Heart left ventricle (tissue), 16 donors: ENCODE measurements at regions not wholly inside any gene's neighbourhood (a gene's known extent, or its start where the extent isn't known, plus 50 kb on each side); places are given as distances from the start of the nearest gene placed in this dataset.
"Not testable (repeated sequence)": the region's sequence is repeated elsewhere in the genome, so short reads cannot be mapped to it uniquely, and the experiment has no call there.

Experiments
- ATAC-seq, 4 donors: fragments of 200-7000 bp; cut with Tn5 transposase; one replicate each; pipeline ENCODE4 v1.9.1; 2020 to 2022; ENCODE audit warnings: moderate library complexity in 4 of 4, mild to moderate bottlenecking in 3 of 4, moderate number of reproducible peaks in 1 of 4
- DNase-seq, 5 donors: peaks; one replicate each; pipeline ENCODE4 v3.0.0-alpha.2; 2020
- H3K27ac ChIP-seq, 12 donors: fragments of 200-600 bp; sonication (generic) in 4 of 12; one replicate each; pipeline versions ENCODE4 v1.5.0 to v1.8.0; 2016 to 2022; ENCODE audit warnings: mild to moderate bottlenecking in 2 of 12
- H3K27me3 ChIP-seq, 9 donors: fragments of 200-600 bp; sonication (generic) in 2 of 9; one replicate each; pipeline versions ENCODE4 v1.5.1 to v1.8.0; 2016 to 2022; ENCODE audit warnings: mild to moderate bottlenecking in 3 of 9
- H3K36me3 ChIP-seq, 9 donors: fragments of 200-600 bp; sonication (generic) in 2 of 9; one replicate each; pipeline versions ENCODE4 v1.5.0 to v1.8.0; 2018 to 2022; ENCODE audit warnings: mild to moderate bottlenecking in 2 of 9
- H3K4me1 ChIP-seq, 12 donors: fragments of 200-600 bp; sonication (generic) in 4 of 12; one replicate each; pipeline versions ENCODE4 v1.5.0 to v1.8.0; 2016 to 2022; ENCODE audit warnings: mild to moderate bottlenecking in 3 of 12
- H3K4me3 ChIP-seq, 12 donors: fragments of 200-600 bp; sonication (generic) in 4 of 12; one replicate each; pipeline versions ENCODE4 v1.5.0 to v1.8.0; 2017 to 2022; ENCODE audit warnings: mild to moderate bottlenecking in 9 of 12, moderate library complexity in 4 of 12
- H3K9me3 ChIP-seq, 12 donors: fragments of 200-600 bp; sonication (generic) in 4 of 12; one replicate each; pipeline versions ENCODE4 v1.5.0 to v1.8.0; 2016 to 2022; ENCODE audit warnings: mild to moderate bottlenecking in 1 of 12
- CTCF ChIP-seq, 12 donors: fragments of 200-600 bp; sonication (generic) in 4 of 12; IDR thresholded peaks; one replicate each; pipeline versions ENCODE4 v1.5.0 to v1.8.0; 2018 to 2022; ENCODE audit warnings: antibody characterized with exemption in 12 of 12, mild to moderate bottlenecking in 5 of 12
- POLR2A ChIP-seq, 2 donors: fragments of 450-650 bp; IDR thresholded peaks; one replicate each; pipeline ENCODE4 v1.6.1; 2017; ENCODE audit warnings: antibody characterized with exemption in 2 of 2, mild to moderate bottlenecking in 2 of 2, moderate library complexity in 2 of 2
- WGBS, 4 donors: extraction: QIAGEN DNeasy Blood & Tissue Kit in 2 of 4; methylation state at CpG; one replicate each; pipeline versions ENCODE4 v1.1.5 to v1.1.7; 2013 to 2018; 5-methylcytosine and 5-hydroxymethylcytosine counted together
- intact Hi-C, 10 donors: fragments of 100-400 bp; cut with DNase I; formaldehyde crosslinking; loops; one replicate each; pipeline versions ENCODE4 v1.11.1 to v1.14.2; 2022
- donor health status: ischemic (EF 13 %, LVEDD 7.1; RV severe dilation, severe dysfunction).
- donor health status: healthy with polysubstance abuse.
- donor health status: DM: no; HTN: yes; CAD: no.
- donor health status: DM: no; HTN: no; CAD: no.
- donor health status: ischemic (EF 25% LVEDD 6.9; RV normal size, moderate dysfunction).
- donor health status: ischemic (EF 25% LVEDD 5.7; RV mildly dilated, moderate dysfunction).
- donor health status: healthy.
- donor health status: DM: yes; HTN: yes; CAD: no.
- donor health status: ischemic (EF 35%, LVEDD 5.7; RV mildly dilated, moderate dysfunction).
- donor health status: nonischemic (EF 11% LVEDD 7.7; RV severe dilation, severe dysfunction).
- donor health status: DM: yes; HTN: yes; CAD: no.
- donor health status: PGD.
- donor health status: ischemic (EF 29% LVEDD 5.4; RV normal size, mild dysfunction).
- donor health status: nonischemic (EF 23%, LVEDD 6.1; RV moderate dilation, normal function).

GRCh38 chr16:52920331-52920730 lies 132.4 kb downstream of the CHD9NB start:
- Histone ChIP-seq H3K4me1 (no peaks in the 10 kb centered on the region), H3K36me3 (no peaks in the 10 kb centered on the region), H3K27me3 (no peaks in the 10 kb centered on the region), H3K4me3 (no peak overlapping the region), H3K9me3 (no peaks in the 10 kb centered on the region), H3K27ac (no peak overlapping the region)
- 68 to 90% (median 77%) methylated on average over 5 of the region's 5 CpGs for WGBS, 4 donors
- TF ChIP-seq CTCF (IDR thresholded peaks at IDR 0.05): no peak
- TF ChIP-seq POLR2A (IDR thresholded peaks at IDR 0.05): no peak
- no peak for ATAC-seq
- intact Hi-C loops: no loop called here
- DNase-seq: no peak

- H3K4me3 ChIP-seq: no peak overlapping the region
- no peaks in the 10 kb centered on the region for H3K9me3 ChIP-seq
- TF ChIP-seq CTCF (IDR thresholded peaks at IDR 0.05): no peak
- no peak for TF ChIP-seq POLR2A (IDR thresholded peaks at IDR 0.05)
- H3K27me3 ChIP-seq: no peaks in the 10 kb centered on the region
- WGBS, 4 donors: 61 to 74% (median 69%) methylated on average over 2 of the region's 2 CpGs
- H3K4me1 ChIP-seq: no peaks in the 10 kb centered on the region
- no peak overlapping the region for H3K27ac ChIP-seq
- ATAC-seq (no peak), DNase-seq (no peak)
- no peaks in the 10 kb centered on the region for H3K36me3 ChIP-seq
- intact Hi-C loops: loop anchor here in 7 of 10 donors (5.0 to 10.0 kb wide), 3 partner anchors 722 to 850 kb away; no protein-coding TSS in a partner anchor
These were observed 138.3 kb downstream of the CHD9NB start for GRCh38 chr16:52914428-52914827.

GRCh38 chr16:52912565-52913173 lies 140.0 kb downstream of the CHD9NB start:
- Histone ChIP-seq H3K9me3 (no peaks in the 10 kb centered on the region), H3K27me3 (no peaks in the 10 kb centered on the region), H3K4me3 (no peak overlapping the region), H3K36me3 (no peaks in the 10 kb centered on the region), H3K27ac (no peak overlapping the region), H3K4me1 (no peaks in the 10 kb centered on the region)
- peak in 3 of 5 donors; percentile 29 to 43 (median 42) for DNase-seq
- 11 to 14% (median 13%) methylated on average over 7 of the region's 7 CpGs for WGBS, 4 donors
- peak in 2 of 4 donors; percentile 59 to 61 for ATAC-seq
- TF ChIP-seq POLR2A (IDR thresholded peaks at IDR 0.05): no peak
- TF ChIP-seq CTCF (IDR thresholded peaks at IDR 0.05): peak; percentile 53 to 78 (median 69)
- intact Hi-C loops: loop anchor here (1.0 to 10.0 kb wide), 7 partner anchors 720 to 848 kb away; no protein-coding TSS in a partner anchor

- H3K27ac ChIP-seq, intact Hi-C loops, DNase-seq, H3K27me3 ChIP-seq, H3K4me1 ChIP-seq, H3K36me3 ChIP-seq, H3K4me3 ChIP-seq, ATAC-seq: not testable (repeated sequence)
- WGBS, 4 donors: 82 to 88% (median 86%) methylated on average over 6 of the region's 6 CpGs
- H3K9me3 ChIP-seq: peaks cover 0 to 20% (median 0%) of the 10 kb centered on the region in 12 donors
These were observed 144.6 kb downstream of the CHD9NB start for GRCh38 chr16:52908057-52908456.

GRCh38 chr16:52906281-52906680 lies 146.4 kb downstream of the CHD9NB start:
- intact Hi-C loops: no loop called here
- Histone ChIP-seq H3K9me3 (peaks cover 0 to 20% (median 0%) of the 10 kb centered on the region in 12 donors), H3K4me1 (no peaks in the 10 kb centered on the region), H3K4me3 (no peak overlapping the region), H3K27me3 (no peaks in the 10 kb centered on the region), H3K36me3 (no peaks in the 10 kb centered on the region), H3K27ac (no peak overlapping the region)
- DNase-seq: no peak
- TF ChIP-seq POLR2A (IDR thresholded peaks at IDR 0.05): no peak
- TF ChIP-seq CTCF (IDR thresholded peaks at IDR 0.05): no peak
- peak in 1 of 4 donors; percentile 11 for ATAC-seq
- WGBS, 4 donors: 46 to 62% (median 54%) methylated on average over 3 of the region's 3 CpGs
